GM18909 (cell line): ENCODE measurements at regions not wholly inside any gene's neighbourhood (a gene's known extent, or its start where the extent isn't known, plus 50 kb on each side); places are given as distances from the start of the nearest gene placed in this dataset.

Experiments
- ATAC-seq: cut with Tn5 transposase; IDR thresholded peaks from one replicate; pipeline ENCODE4 v1.9.1; 2021; ENCODE audit warnings: mild to moderate bottlenecking; ENCODE audit not compliant: unreplicated experiment, poor library complexity

DNA sequence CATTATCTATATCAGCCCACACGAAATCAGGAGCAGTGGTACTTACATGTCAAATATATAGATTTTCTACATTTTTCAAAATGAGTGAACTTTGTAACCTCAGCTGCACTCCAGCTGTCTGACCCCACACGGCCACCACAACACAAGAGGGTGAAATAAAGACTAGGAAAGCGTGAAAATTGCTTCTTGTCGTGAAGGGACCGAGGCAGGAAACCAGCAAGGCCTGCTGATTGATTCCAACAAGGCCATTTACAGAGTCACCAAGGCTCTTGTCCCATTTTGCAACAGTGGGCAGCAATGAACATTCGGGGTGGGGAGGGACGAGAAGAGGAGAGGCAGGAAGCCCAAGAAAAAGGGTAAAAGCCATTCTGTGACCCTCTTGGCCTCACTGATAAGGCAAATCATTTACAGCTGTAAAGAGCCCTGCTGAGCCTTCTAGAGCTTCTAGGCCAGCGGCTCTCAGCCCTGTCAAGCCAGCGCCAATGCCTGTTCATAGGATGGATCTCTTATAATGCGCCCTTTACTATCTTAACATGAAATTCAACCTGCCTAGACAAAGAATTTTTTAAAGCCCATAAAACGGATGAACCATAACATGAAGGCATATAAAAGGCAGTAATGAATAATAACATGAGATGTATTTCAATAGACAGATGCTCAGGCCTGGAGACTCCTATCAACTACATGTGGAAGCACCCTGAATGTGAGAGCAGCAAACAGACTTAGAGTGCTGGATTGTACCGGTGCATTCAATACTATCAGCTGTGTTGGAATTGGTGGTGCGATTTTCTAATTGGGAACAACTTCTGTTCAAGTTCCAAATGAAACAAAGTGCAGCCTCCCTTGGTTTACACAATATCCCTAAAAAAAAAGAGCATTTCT is 269.0 kb downstream of the CDCA7 start:
- no peak for ATAC-seq

DNA sequence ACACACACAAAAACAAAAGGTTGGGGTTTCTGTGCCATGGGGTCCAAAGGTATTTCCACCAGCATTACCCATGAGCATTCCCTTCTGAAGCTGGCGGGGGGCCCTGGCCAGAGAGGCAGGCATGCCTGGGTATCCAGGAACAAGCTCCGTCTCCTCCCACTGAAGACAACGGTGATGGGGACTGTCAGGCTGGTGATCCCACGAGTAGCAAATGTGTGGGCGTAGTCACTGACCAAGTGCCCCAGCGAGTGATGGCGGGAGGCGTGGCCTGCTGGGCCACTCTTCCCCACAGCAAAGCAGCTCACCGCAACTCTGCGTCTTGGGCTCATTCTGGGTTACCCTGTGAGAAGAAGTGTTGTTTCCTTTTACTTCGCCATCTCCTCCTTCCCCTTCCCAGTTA is 270.6 kb downstream of the CDCA7 start:
- ATAC-seq, result no peak

DNA sequence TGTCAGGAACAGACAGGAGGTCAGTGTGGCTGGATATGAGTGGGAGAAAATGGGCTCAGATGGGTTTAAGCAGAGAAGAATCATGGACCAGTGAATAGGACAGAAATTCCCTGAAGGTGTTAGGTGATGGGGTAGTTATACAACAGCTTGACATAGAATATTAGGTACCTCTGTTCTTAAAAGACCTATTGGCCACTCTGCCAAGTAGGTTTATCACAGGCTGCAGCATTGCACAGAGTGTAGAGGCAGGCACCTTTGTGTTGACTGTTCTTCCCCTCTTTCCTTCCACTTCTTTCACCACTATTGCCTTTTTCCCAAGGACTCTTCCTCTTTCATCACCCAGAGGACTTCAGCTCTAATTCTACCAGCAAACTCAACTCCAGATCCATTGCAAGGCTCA is 274.4 kb downstream of the CDCA7 start:
- no peak for ATAC-seq

DNA sequence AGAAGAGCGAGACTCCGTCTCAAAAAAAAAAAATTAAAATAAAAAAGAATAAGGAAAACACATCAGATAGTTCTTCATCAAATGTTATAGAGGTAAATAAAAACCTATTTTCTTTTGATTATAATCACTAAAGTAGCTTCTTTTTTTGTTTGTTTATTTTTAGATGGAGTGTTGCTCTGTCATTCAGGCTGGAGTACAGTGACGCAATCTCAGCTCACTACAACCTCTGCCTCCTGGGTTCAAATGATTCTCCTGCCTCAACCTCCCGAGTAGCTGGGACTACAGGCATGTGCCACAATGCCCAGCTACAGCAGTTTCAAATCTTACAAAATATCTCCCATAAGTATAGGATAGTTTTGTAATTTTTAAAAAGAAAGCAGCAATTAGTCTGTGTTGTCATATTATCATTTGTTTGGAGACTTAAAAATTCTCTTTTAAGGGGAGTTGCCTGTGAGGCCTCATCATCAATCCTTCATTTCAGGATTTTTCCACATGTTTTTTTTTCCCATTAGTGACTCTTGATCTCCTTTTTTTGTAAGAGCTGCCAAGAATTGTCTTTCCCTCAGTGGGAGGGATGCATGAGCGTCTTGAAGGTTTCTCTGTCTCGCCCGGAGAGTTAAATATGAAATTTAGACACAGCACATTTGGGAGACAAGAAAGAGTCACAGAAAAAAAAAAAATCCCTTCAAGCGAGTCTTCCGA is 275.9 kb downstream of the CDCA7 start:
- no peak for ATAC-seq

DNA sequence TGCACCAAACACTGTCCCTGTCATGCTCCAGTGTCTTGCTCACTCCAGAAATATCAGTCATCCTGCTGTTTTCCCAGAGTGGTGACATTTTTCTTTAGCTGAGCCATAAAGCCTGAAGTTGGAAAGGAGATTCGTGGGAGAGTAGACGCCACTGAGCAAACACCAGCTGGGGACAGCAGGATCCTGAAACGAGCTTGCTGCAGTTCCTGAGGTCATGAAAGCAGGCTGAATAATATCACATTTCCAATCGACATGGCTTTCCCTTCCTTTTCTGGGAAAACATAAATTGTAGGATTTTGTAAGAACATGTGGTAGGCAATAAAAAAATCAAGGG is 276.4 kb downstream of the CDCA7 start:
- no peak for ATAC-seq

DNA sequence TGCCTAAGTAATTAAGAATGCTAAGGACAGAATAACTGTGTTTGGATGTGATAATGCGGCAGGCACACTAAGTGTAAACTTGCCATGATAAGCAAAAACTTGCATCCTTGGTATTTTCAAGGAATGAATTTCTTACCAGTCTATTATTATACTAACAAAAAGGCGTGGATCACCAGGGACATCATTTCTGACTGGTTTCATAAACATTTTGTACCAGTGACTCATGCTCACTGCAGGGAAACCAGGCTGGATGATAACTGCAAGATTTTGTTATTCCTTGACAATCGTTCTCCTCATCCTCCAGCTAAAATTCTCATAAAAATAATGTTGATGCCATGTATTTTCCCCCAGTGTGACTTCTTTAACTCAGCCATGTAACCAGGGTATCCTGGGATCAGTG is 289.5 kb downstream of the CDCA7 start:
- no peak for ATAC-seq

DNA sequence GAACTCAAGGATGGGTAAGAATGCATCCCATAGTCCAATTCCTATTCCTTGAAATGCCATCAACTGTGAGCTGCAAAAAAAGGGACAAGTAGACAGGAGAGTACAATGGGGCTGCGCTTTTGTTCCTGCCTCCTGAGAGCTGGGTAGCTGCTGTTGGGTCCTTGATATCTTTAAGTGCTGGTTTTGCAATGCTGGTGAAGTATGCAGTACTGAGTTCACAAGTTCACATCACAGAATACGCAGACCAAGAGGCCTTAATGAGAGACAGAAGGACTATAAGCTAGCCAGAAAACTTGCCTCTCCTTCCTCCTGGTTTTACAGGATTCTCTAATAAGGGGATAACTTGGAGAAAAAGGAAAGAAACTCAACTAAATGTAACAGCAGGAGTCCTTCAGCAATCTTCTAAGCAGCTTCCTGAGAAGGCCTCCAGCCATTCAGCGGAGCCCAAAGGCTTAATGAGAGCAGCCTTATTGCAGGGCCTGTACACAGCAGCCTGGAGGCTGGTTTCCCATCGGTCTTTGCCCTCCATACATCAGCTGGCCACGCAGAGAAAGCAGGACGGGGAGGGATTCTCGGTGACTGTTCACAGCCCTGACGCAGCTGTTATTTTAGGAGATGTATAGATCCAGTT is 293.1 kb downstream of the CDCA7 start:
- no peak for ATAC-seq

DNA sequence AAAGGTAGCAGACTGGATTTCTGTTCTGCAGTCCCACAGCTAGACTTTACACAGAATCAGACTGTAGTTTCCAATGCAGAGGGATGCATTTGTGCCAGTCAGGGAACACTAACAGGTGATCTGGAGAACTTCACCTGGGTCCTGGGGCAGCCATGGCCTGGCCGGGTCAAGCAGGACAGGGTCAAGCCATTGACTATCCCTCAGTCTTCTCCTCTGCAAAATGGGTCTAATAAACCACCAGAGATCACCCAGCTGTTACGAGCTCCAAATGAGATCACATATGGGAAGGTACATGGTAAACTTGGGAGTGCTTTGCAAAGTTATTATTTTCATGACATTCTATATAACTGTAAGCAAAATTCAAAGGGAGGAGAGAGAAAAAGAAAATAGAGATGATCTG is 294.1 kb downstream of the CDCA7 start:
- ATAC-seq, result no peak

DNA sequence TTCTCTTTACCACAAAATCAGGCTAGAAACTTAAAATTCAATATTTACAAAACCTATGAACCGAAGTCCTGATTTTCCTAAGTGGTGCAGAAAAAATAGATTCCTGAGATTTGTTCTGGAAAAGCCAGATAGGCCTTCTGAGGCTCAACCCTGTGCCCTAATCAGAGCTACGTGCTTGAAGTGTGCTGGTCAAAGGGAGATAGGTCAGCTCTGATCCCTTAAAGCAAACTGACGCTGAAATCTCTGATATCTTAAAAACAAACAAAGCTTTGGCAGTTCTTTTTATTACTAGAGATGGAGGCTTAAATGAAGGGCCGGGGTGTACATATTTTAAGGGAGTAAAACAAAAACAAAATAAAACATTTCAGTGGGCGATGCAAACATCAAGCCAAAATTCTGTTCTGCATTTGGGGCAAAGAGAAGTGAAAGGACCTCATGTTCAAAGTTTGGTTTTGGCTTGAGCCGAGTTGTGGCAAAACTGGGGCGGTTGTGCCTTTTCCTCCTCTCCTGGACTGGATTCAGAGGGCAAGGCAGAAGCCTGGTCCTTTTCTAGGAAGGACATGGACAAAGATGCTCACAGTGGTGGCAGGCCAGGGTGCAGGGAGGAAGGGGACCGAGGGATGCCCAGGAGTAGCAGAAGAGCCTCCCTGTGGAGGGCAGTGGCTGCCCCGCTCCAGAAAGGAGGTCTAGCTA is 295.0 kb downstream of the CDCA7 start:
- no peak for ATAC-seq

DNA sequence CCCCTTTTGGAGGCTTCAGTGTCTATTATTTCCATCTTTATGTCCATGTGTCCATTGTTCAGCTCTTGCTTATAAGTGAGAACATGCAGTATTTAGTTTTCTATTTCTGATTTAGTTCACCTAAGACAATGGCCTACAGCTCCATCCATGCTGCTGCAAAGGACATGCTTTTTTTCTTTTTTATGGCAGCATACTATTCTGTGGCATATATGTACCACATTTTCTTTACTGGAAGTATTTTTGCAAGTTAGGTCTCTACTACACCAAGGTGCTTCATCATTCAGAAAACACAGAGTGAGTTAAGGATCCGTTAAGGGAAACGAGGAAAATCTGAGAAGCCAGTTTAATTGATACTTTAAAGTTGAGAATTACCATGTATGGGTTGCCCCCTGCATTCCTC is 297.2 kb downstream of the CDCA7 start:
- no peak for ATAC-seq

DNA sequence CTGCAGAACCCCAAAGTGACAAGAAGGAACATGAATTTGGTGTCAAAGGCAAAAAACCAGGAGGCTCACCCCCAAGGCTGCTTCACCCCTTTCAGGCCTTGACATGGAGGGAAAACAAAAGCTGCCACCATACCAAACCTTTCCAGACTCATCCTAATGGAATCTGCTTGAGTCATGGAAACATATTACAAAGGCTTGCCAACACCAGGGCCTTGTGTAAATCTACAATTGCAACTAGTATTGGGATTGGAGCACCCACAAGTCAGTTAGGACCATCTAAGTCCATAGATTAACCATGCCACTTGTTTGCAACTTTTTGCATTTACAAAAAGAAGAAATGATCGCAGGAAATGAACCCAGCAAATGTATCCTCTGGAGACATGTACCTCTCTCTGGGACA is 297.6 kb downstream of the CDCA7 start:
- no peak for ATAC-seq

DNA sequence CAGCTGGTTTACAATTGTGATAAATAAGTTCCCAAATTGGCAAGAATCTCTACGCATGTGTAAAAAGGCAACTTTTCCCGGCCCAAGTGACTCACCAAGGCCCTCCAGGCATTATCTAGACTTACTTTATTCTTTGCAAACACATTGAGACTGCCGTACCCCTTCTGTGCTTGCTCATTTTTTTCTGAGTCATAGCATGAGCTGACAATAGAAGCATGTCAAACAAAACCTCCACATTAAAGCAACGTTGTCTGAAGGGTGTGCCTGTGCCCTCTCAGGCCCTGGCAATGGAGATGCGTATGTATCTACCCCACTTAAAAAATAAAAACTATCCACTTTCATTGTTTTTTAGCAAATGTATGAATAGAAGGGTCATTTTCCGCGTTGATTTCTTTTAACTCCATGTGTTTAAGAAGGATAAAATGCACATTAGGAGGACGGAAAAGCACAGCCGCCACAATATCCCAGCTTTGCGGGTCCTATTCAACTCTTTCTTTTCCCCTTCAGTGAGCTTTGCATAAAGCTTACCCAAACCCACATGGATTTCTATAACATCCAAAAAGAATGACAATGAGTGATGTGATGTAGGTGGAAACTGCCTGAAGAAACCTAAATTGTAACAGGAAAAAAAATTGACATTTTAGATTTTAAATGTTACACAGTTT is 298.2 kb downstream of the CDCA7 start:
- no peak for ATAC-seq

DNA sequence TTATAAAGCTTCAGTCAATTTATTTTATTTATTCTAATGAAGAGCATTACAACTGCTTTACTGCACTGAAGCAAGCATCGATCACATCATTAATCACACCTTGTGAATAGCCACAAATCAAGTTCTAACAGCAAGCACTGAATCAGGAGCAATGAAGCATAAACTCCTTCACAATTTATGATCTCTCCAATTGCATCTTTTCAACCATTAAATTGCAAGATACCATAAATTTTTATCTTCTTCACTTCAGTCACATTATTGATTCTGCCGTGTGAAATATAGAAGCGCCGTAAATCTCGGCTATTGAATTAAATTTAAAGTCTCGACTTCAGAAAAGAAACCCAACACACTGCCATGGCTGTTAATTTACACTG is 298.7 kb downstream of the CDCA7 start:
- no peak for ATAC-seq

DNA sequence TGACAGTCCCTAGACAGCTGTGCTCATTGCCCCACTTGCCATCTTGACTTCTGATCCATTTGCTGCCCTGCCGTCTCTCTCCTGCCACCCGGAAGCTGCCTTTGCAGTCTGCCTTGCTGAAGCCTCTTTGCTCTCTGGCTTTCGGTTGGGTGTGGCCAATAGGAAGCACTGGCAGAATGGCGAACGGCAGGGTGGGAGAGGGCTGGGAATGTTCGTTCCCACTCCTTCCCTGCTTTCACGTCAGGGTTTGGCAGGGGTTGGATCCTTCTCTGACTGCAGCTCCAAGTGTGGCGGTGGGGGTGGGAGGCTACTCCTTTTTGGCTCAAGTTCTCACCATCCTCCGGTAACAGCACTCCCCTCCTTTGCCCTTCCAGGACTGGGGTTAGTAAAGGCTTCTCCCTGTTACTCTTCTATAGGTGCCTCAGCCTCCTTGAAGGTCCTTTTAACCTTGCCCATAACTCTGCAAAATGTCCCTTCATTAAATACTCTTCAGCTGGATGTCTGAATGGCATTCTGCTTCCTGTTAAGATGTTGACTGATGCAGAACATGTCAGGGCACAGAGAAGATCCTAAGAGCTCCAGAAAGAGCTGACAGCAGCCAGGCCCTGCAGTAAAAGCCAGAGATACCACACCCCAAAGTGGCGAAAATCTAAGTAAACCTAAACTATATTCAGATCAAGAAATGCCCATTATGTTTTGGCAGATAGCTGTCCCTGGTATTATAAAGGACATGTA is 299.7 kb downstream of the CDCA7 start:
- ATAC-seq, result no peak

DNA sequence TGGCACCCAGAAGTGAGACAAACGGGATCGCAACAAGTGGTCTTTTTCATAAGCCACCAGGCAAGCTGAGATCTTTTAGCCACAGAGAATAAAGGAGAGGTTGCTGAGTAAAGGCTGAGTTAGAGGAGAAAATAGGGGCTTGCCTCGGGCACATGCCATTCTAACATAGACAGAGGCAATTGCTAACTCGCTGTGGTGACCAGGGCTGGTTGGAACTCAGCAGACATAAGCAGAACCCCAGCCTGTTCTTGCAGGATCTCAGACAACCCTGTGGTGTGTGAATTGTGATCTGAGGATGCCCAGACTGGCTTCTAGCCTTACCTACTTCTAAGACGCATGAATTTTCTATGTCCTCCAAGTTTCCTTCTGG is 300.2 kb downstream of the CDCA7 start:
- ATAC-seq, result no peak

DNA sequence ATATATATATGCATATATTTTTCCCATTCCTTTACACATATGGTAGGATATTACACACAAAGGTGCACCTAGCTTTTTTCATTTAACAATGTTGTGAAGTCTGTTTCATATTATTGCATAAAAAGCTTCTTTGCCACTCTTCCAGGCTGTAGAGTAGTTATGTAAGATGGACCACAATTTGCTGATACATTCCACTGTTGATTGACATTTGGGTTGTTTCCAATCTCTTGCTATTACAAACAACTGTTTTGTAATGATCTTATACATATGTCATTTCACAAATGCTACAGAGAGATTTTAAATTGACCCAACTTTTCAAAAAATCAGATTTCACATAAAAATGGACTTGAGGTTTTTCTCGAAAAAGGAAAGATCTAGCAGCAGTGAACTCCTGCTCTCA is 301.4 kb downstream of the CDCA7 start:
- no peak for ATAC-seq

DNA sequence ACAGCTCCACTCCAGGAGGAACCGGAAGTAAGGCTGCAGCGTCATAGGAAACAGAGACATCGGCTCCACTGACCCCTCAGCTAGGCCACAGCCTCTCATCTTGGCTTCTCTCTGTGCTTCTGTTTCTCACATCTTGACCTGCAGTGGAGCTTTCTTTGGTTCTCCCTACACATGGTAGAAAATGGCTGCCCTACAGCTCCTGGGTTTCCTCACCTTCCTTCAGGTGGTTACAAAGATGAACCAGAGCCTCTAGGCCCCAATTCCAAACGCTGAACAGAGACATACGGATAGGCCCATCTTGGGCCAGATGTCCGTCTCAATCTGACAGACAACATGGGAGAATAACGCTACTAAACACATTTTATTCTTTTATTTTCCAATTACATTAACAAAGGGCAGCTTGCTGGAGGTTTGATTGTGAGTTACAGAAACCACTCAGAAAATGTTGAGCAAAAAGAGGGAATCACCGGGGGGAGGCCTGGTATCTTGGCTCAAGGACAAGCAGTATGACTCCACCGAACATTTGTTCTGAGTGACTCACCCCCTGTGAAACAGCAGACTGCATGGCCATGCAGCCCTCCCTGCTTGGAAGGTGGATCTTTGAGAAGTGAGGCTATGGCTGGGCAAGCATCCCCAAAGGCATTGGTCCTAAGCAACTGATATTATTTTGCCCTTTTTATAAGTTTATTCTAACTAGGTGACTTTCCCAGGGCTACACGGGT is 303.5 kb downstream of the CDCA7 start:
- ATAC-seq, result no peak

DNA sequence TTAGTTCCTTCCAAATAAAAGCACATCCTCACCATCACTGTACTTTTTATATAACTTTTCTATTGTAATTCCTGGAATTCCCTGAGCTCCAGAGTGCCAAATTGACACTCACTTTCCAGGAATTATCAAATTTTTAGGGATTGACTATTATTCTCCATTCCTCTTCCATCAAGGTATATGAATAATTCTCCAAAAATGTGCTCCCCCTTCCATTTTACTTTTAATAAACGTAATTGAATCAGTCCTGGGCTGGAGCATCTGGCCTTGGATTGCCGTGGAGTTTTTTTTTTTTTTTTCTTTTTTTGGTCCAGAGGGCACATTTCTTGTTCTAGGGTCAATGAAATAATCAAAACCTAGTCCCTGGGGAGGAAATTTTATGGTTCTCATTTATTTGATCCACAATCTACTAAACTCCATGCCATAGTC is 304.3 kb downstream of the CDCA7 start:
- ATAC-seq, result no peak

DNA sequence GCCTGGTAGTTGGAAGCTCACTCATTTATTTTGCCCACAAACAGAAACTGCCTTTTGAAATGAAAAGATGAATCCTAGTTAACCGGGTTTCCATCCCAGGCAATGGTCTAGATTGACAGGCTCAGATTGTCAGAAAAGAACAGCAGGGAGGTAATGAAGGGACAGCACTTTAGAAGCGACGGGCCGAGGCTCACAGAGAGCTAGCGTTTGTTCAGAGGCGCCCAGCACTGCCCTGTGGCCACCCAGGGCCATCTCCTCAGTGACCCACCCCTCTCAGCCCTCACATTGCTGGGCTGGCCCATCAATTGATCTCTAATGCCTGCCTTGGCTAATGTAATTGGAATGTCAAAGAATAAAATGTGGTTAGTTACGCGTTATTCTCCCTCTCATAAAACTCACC is 304.8 kb downstream of the CDCA7 start:
- ATAC-seq, result no peak
